WERI-Rb-1 (cell line): ENCODE measurements at regions not wholly inside any gene's neighbourhood (a gene's known extent, or its start where the extent isn't known, plus 50 kb on each side); places are given as distances from the start of the nearest gene placed in this dataset.

Experiments
- DNase-seq: peaks from one replicate; pipeline ENCODE4 v3.0.0-alpha.2; 2020
- H3K27ac ChIP-seq: fragments of 250-450 bp; sonication (Bioruptor Pico); 2 replicates; pipeline ENCODE4 v1.5.1; 2020; ENCODE audit warnings: mild to moderate bottlenecking, moderate library complexity
- H3K27me3 ChIP-seq: fragments of 250-450 bp; sonication (Bioruptor Pico); 2 replicates; pipeline ENCODE4 v1.5.1; 2021; ENCODE audit warnings: mild to moderate bottlenecking, low read depth, moderate library complexity; ENCODE audit not compliant: insufficient read depth, severe bottlenecking
- H3K36me3 ChIP-seq: fragments of 250-450 bp; sonication (Bioruptor Pico); 2 replicates; pipeline ENCODE4 v1.5.1; 2020; ENCODE audit warnings: mild to moderate bottlenecking, moderate library complexity
- H3K4me3 ChIP-seq: 2 replicates; pipeline ENCODE4 v1.5.1; 2011; ENCODE audit warnings: low read depth, mild to moderate bottlenecking, control low read depth, low read length
- H3K9me3 ChIP-seq: fragments of 250-450 bp; sonication (Bioruptor Pico); 2 replicates; pipeline ENCODE4 v1.5.1; 2021; ENCODE audit warnings: mild to moderate bottlenecking, moderate library complexity; ENCODE audit not compliant: severe bottlenecking
- TF ChIP-seq, protein P1 (sequence below): IDR thresholded peaks from 2 replicates; pipeline ENCODE4 v1.5.1; 2011; ENCODE audit warnings: low read depth, mild to moderate bottlenecking, control low read depth, inconsistent platforms, low read length

DNA sequence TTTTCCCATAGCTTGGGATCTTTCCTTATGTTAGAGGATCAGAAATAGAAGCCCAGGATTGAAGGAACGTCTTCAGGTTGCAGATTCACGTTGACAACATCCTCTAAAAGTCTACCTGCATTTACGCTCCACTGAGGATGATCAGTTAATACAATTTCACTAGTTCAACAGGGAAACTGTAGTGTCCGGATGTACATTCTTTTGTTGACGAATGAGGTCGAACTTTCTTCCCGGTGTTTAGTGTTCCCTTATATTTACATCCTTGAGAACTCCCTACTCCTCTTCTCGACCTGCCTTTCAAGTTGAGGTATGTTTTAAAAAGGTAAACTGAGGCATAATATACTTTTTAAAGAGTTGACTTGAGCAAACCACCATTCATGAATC, 74.8 kb downstream of the SIK1 start:
- TF ChIP-seq, protein P1, sequence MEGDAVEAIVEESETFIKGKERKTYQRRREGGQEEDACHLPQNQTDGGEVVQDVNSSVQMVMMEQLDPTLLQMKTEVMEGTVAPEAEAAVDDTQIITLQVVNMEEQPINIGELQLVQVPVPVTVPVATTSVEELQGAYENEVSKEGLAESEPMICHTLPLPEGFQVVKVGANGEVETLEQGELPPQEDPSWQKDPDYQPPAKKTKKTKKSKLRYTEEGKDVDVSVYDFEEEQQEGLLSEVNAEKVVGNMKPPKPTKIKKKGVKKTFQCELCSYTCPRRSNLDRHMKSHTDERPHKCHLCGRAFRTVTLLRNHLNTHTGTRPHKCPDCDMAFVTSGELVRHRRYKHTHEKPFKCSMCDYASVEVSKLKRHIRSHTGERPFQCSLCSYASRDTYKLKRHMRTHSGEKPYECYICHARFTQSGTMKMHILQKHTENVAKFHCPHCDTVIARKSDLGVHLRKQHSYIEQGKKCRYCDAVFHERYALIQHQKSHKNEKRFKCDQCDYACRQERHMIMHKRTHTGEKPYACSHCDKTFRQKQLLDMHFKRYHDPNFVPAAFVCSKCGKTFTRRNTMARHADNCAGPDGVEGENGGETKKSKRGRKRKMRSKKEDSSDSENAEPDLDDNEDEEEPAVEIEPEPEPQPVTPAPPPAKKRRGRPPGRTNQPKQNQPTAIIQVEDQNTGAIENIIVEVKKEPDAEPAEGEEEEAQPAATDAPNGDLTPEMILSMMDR, result no peak
- Histone ChIP-seq H3K9me3 (no peaks in the 10 kb centered on the region), H3K36me3 (no peaks in the 10 kb centered on the region), H3K4me3 (no peak overlapping the region), H3K27ac (no peak overlapping the region), H3K27me3 (no peaks in the 10 kb centered on the region)
- no peak for DNase-seq

DNA sequence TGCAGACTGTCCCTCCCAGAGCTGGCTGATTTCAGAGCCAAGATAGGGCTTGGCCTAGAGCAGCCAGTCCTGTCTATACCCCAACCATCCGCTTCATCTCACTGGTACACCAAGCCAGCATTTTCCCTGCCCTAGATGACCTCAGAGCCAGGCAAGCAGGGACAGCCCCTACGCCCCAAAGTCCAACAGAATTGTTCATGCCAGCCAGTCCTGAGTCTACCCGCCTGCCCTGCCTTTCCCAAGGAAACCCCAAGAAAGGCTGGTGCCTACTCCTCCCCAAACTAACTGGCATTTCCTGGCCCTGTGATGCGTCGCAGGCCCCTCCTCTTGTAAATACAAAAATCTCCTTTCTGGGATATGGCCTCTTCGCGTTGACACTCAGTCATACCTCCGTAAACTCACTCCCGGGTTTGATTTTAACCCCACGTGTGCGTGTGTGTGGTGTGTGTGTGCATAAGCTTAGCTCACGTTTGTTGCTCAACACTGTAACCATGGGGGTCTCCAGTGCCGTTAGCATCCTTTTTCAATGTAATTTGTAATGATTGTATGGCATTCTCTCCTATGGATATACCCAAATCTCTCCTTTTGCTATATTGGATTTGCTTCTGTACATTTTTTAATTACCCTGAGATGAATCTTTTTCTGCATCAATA, 75.3 kb downstream of the SIK1 start:
- DNase-seq, result no peak
- Histone ChIP-seq H3K36me3 (no peaks in the 10 kb centered on the region), H3K4me3 (no peak overlapping the region), H3K9me3 (no peaks in the 10 kb centered on the region), H3K27ac (no peak overlapping the region), H3K27me3 (no peaks in the 10 kb centered on the region)
- TF ChIP-seq, protein P1, result no peak

DNA sequence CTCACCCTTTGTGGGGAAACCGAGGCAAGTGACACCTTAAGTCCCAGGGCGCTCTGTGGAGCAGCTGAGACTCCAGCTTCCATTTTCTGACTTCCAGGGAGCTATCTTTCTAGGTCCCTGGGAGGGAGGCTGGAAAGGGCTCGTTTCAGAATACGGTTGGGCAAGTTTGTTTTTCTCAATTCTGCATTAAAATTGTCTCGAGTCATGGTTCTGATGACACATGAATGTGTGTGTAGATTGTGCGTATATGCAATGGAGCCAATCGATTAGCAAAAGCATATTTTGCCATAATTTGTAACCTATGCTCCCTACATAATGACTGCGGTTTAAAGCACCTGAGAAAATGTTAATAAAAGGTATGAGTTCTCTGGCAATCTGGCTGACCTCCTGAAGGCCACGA, 77.3 kb downstream of the SIK1 start:
- DNase-seq, result no peak
- H3K27me3 ChIP-seq, result no peaks in the 10 kb centered on the region
- no peaks in the 10 kb centered on the region for H3K9me3 ChIP-seq
- no peak overlapping the region; the same call in 1 of the 2 replicates for H3K27ac ChIP-seq
- H3K36me3 ChIP-seq, result no peaks in the 10 kb centered on the region
- H3K4me3 ChIP-seq, result no peak overlapping the region
- TF ChIP-seq, protein P1, result no peak

DNA sequence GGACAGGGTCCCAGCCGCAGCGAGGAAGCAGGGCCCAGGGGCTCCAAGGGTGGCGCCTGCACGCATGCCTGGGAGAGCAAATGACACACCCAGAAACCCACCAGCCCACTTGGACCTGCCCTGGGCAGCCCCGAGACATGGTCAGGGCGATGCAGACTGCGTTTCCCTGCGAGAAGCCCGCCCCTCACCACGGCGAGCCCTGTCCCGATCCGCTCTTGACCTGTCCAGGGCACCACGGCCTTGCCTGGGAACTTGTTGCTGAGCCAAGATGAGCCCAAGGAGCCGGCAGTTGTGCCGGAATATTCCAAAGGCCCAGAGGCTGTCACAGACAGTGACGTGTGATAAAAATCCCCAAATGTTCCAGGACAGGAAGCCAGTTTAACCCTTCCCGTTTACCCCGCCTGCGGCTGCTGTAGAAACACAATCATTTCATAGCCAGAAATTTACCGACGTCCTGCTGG, 78.1 kb downstream of the SIK1 start:
- H3K4me3 ChIP-seq, result no peak overlapping the region
- no peaks in the 10 kb centered on the region for H3K27me3 ChIP-seq
- H3K27ac ChIP-seq, result no peak overlapping the region
- no peak for DNase-seq
- H3K36me3 ChIP-seq, result no peaks in the 10 kb centered on the region
- H3K9me3 ChIP-seq, result no peaks in the 10 kb centered on the region
- TF ChIP-seq, protein P1, result no peak

DNA sequence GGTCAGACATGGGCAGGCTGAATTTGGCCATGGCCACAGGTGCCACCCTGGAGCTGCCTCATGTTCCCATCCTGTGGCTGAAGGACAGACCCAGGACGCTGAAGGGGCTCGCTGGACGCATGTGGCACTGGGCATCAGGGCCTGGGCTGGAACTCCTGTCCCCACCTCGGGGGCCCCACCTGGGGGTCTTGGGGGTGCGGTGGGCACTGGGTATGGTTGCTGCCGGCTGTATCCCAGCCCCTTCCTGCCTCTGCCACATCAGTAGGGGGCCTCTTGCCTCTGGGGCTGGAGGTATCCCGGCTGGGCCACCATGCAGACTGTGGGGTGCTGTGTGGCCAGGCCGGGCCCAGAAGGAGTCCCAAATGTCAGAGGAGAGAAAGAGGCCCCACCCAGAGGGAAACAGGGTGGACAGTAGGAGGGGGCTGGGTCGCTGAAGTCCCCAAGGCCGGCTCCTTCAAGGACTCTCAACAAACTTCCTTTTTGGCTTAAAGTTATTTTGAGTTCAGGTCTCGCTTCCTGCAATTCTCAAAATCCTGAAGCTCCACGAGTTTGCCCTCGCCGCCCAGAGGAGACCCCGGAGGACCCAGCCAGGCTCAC, 78.7 kb downstream of the SIK1 start:
- H3K27ac ChIP-seq, result no peak overlapping the region
- no peaks in the 10 kb centered on the region for H3K27me3 ChIP-seq
- TF ChIP-seq, protein P1, result no peak
- H3K36me3 ChIP-seq, result no peaks in the 10 kb centered on the region
- H3K9me3 ChIP-seq, result no peaks in the 10 kb centered on the region
- no peak overlapping the region for H3K4me3 ChIP-seq
- DNase-seq, result no peak
